ENCODE measurements at regions not wholly inside any gene's neighbourhood (a gene's known extent, or its start where the extent isn't known, plus 50 kb on each side); places are given as distances from the start of the nearest gene placed in this dataset.

DNA sequence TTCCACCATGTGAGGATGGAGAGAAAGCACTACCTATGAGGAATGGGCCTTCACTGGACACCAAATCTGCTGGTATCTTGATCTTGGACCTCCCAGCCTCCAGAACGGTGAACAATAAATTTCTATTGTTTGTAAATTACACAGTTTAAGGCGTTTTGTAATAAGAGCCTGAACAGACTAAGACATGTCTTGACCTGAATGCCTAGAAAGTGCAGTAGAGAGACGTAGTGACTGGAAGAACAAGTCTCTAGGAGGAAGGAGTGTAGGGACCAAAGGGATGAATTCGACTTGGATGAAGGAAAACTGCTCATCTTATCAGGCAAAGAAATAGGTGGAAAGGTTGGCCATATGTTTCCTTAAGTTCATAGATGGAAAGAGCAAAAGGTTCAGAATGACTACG lies 309.8 kb upstream of the RGMB start:
- no peak overlapping the region for H3K27ac ChIP-seq (ENCODE audit: low read depth, low read length)
- no peak overlapping the region for H3K4me3 Mint-ChIP-seq
- CTCF ChIA-PET (ENCODE audit: partially characterized antibody): no interaction called here
- intact Hi-C loops (cut with micrococcal nuclease): no loop called here
- H3K4me1 ChIP-seq (ENCODE audit: insufficient read depth, low read length): no peaks in the 10 kb centered on the region
- no peaks in the 10 kb centered on the region for H3K27me3 ChIP-seq (ENCODE audit: insufficient read depth, low read length)
- peaks cover 0 to 1% of the 10 kb centered on the region in 2 donors for H3K27me3 Mint-ChIP-seq
- POLR2A ChIA-PET (ENCODE audit: partially characterized antibody): no interaction called here
- H3K9me3 ChIP-seq (ENCODE audit: control insufficient read depth in 1 of 2, low read length in 2 of 2): no peaks in the 10 kb centered on the region
- H3K27ac Mint-ChIP-seq: no peak overlapping the region
- no peaks in the 10 kb centered on the region for H3K36me3 Mint-ChIP-seq
- DNase-seq: no peak
- H3K9me3 Mint-ChIP-seq: peaks cover 0 to 2% (median 0%) of the 10 kb centered on the region in 8 donors
- H3K4me3 ChIP-seq (ENCODE audit: low read length in 2 of 2): no peak overlapping the region
- no peaks in the 10 kb centered on the region for H3K36me3 ChIP-seq (ENCODE audit: insufficient read depth, low read length)
- no peaks in the 10 kb centered on the region for H3K4me1 Mint-ChIP-seq

DNA sequence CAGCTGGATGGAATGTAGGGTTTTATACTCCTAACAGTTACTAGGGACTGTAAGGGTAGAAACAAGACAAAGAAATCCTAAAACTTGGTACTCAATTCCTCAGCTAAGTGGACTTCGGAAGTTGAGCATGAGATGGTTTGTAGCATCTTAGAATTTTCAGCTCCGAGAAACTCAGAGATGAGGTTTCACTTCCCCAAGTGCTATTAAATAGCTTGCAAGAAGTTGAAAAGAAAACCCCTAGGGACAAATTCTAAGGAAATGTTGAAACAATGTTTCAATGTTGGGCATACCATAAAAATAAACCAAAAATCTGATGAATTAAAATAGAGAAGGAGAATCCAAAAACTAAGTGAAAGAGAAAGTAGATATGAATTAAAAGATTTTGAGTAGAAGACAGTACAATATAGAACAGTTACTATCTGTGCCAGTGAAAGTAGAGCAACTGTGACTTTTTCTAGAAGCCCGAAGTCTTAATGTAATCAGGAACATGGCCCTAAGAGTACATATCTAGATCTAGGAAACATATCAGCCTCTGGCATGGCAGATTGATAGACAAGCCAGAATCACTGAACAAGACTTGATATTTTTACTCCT lies 308.6 kb upstream of the RGMB start:
- Histone ChIP-seq H3K27me3 (ENCODE audit: insufficient read depth, low read length) (no peaks in the 10 kb centered on the region), H3K4me3 (ENCODE audit: low read length in 2 of 2) (no peak overlapping the region), H3K4me1 (ENCODE audit: insufficient read depth, low read length) (no peaks in the 10 kb centered on the region), H3K9me3 (ENCODE audit: control insufficient read depth in 1 of 2, low read length in 2 of 2) (no peaks in the 10 kb centered on the region), H3K27ac (ENCODE audit: low read depth, low read length) (no peak overlapping the region), H3K36me3 (ENCODE audit: insufficient read depth, low read length) (no peaks in the 10 kb centered on the region)
- no peaks in the 10 kb centered on the region for H3K36me3 Mint-ChIP-seq
- ChIA-PET POLR2A (ENCODE audit: partially characterized antibody) (no interaction called here), CTCF (ENCODE audit: partially characterized antibody) (no interaction called here)
- no peak for DNase-seq
- H3K9me3 Mint-ChIP-seq: peaks cover 0 to 2% (median 0%) of the 10 kb centered on the region in 8 donors
- H3K4me1 Mint-ChIP-seq: no peaks in the 10 kb centered on the region
- no peak overlapping the region for H3K27ac Mint-ChIP-seq
- H3K27me3 Mint-ChIP-seq: peaks cover 0 to 1% of the 10 kb centered on the region in 2 donors
- intact Hi-C loops (cut with micrococcal nuclease): no loop called here
- H3K4me3 Mint-ChIP-seq: no peak overlapping the region

DNA sequence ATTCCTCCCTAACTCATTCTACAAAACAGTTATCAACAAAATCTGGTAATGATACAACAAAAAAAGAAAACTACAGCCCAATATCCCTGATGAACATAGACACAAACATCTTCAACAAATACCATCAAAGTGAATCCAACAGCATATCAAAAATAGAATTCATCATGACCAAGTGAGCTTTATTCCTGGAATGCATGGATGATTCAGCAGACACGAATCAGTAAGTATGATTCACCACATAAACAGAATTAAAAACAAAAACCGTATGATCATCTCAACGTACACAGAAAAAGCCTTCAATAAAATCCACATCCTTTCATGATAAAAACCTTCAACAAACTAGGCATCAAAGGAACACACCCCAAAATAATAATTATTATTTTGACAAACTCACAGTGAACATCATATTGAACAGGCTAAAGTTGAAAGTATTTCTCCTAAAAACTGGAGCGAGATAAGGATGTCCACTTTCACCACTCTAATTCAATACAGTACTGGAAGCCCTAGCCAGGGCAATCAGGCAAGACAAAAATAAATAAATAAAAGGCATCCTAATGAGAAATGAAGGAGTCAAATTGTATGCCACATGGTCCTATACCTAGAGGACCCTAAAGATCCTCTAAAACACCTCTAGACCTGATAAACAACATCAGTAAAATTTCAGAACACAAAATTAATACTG lies 305.1 kb upstream of the RGMB start:
- CTCF ChIA-PET (ENCODE audit: partially characterized antibody): no interaction called here
- Mint-ChIP-seq H3K27ac (no peak overlapping the region), H3K27me3 (no peaks in the 10 kb centered on the region), H3K9me3 (no peaks in the 10 kb centered on the region), H3K4me3 (no peak overlapping the region), H3K4me1 (no peaks in the 10 kb centered on the region), H3K36me3 (no peaks in the 10 kb centered on the region)
- POLR2A ChIA-PET (ENCODE audit: partially characterized antibody): no interaction called here
- DNase-seq: no peak
- Histone ChIP-seq H3K27me3 (ENCODE audit: insufficient read depth, low read length) (no peaks in the 10 kb centered on the region), H3K4me1 (ENCODE audit: insufficient read depth, low read length) (no peaks in the 10 kb centered on the region), H3K4me3 (ENCODE audit: low read length in 2 of 2) (no peak overlapping the region), H3K9me3 (ENCODE audit: control insufficient read depth in 1 of 2, low read length in 2 of 2) (no peaks in the 10 kb centered on the region), H3K27ac (ENCODE audit: low read depth, low read length) (no peak overlapping the region), H3K36me3 (ENCODE audit: insufficient read depth, low read length) (no peaks in the 10 kb centered on the region)
- intact Hi-C loops (cut with micrococcal nuclease): no loop called here

DNA sequence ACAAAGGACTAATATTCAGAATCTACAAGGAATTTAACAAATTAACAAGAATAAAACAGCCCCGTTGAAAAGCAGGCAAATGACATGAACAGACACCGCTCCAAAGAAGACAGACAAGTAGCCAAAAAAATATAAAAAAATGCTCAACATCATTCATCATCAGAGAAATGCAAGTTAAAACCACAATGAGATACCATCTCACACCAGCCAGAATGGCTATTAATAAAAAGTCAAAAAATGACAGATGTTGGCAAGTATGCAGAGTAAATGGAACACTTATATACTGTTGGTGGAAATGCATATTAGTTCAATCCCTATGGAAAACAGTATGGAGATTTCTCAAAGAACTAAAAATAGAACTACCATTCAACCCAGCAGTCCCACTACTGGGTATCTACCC lies 302.7 kb upstream of the RGMB start:
- H3K36me3 ChIP-seq (ENCODE audit: insufficient read depth, low read length): no peaks in the 10 kb centered on the region
- POLR2A ChIA-PET (ENCODE audit: partially characterized antibody): no interaction called here
- no peak for DNase-seq
- Mint-ChIP-seq H3K4me1 (no peaks in the 10 kb centered on the region), H3K27me3 (peaks cover 0 to 1% of the 10 kb centered on the region in 2 donors), H3K9me3 (no peaks in the 10 kb centered on the region), H3K4me3 (no peak overlapping the region), H3K27ac (no peak overlapping the region), H3K36me3 (no peaks in the 10 kb centered on the region)
- H3K4me1 ChIP-seq (ENCODE audit: insufficient read depth, low read length): no peaks in the 10 kb centered on the region
- H3K4me3 ChIP-seq (ENCODE audit: low read length in 2 of 2): no peak overlapping the region
- no peaks in the 10 kb centered on the region for H3K9me3 ChIP-seq (ENCODE audit: control insufficient read depth in 1 of 2, low read length in 2 of 2)
- H3K27ac ChIP-seq (ENCODE audit: low read depth, low read length): no peak overlapping the region
- no peaks in the 10 kb centered on the region for H3K27me3 ChIP-seq (ENCODE audit: insufficient read depth, low read length)
- intact Hi-C loops (cut with micrococcal nuclease): no loop called here
- CTCF ChIA-PET (ENCODE audit: partially characterized antibody): no interaction called here

DNA sequence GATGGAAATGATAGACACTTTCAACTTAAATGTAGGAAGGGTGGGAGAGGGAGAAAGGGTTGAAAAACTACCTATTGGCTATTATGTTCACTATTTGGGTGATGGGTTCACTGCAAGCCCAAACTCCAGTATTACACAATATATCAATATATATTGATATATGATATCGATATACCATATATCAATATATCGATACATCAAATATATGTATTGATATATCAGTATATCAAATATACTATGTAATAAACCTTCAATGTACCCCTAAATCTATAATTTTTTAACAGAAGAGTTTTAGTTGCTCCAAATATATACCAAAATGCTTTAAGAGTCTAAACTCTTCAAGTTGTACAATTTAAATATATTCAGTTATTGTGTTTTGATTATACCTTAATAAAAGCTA lies 302.0 kb upstream of the RGMB start:
- H3K4me1 ChIP-seq (ENCODE audit: insufficient read depth, low read length): no peaks in the 10 kb centered on the region
- ChIA-PET CTCF (ENCODE audit: partially characterized antibody) (no interaction called here), POLR2A (ENCODE audit: partially characterized antibody) (no interaction called here)
- H3K36me3 ChIP-seq (ENCODE audit: insufficient read depth, low read length): no peaks in the 10 kb centered on the region
- intact Hi-C loops (cut with micrococcal nuclease): no loop called here
- no peak overlapping the region for H3K27ac Mint-ChIP-seq
- no peaks in the 10 kb centered on the region for H3K9me3 Mint-ChIP-seq
- no peaks in the 10 kb centered on the region for H3K4me1 Mint-ChIP-seq
- no peaks in the 10 kb centered on the region for H3K36me3 Mint-ChIP-seq
- no peak overlapping the region for H3K4me3 ChIP-seq (ENCODE audit: low read length in 2 of 2)
- no peaks in the 10 kb centered on the region for H3K27me3 ChIP-seq (ENCODE audit: insufficient read depth, low read length)
- peaks cover 0 to 1% of the 10 kb centered on the region in 2 donors for H3K27me3 Mint-ChIP-seq
- no peak overlapping the region for H3K27ac ChIP-seq (ENCODE audit: low read depth, low read length)
- H3K4me3 Mint-ChIP-seq: no peak overlapping the region
- no peaks in the 10 kb centered on the region for H3K9me3 ChIP-seq (ENCODE audit: control insufficient read depth in 1 of 2, low read length in 2 of 2)
- DNase-seq: no peak

DNA sequence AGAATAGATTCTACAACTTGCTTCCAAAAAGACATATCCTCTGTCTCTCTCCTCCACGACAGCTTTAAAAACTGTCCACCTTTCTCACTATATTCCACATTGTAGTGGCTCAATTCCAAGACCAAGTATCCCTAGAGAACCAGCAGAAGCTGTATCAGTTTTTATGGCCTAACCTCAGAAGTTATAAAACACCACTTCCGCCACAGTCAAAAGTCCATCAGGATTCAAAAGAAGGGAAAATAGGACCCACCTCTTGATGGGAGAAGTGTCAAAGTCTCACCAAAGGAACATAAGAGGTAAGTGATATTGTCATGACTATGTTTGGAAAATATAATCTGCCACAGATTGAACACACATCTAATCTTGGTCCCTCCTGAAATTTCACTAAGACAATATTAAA lies 299.2 kb upstream of the RGMB start:
- Histone ChIP-seq H3K36me3 (ENCODE audit: insufficient read depth, low read length) (no peaks in the 10 kb centered on the region), H3K27ac (ENCODE audit: low read depth, low read length) (no peak overlapping the region), H3K4me1 (ENCODE audit: insufficient read depth, low read length) (no peaks in the 10 kb centered on the region), H3K4me3 (ENCODE audit: low read length in 2 of 2) (no peak overlapping the region), H3K27me3 (ENCODE audit: insufficient read depth, low read length) (no peaks in the 10 kb centered on the region), H3K9me3 (ENCODE audit: control insufficient read depth in 1 of 2, low read length in 2 of 2) (no peaks in the 10 kb centered on the region)
- Mint-ChIP-seq H3K27ac (no peak overlapping the region), H3K36me3 (no peaks in the 10 kb centered on the region), H3K4me1 (peaks cover 0 to 2% (median under 1%) of the 10 kb centered on the region in 4 donors), H3K27me3 (peaks cover 0 to 1% of the 10 kb centered on the region in 2 donors), H3K4me3 (no peak overlapping the region), H3K9me3 (no peaks in the 10 kb centered on the region)
- DNase-seq: no peak
- CTCF ChIA-PET (ENCODE audit: partially characterized antibody): no interaction called here
- POLR2A ChIA-PET (ENCODE audit: partially characterized antibody): no interaction called here
- intact Hi-C loops (cut with micrococcal nuclease): no loop called here

DNA sequence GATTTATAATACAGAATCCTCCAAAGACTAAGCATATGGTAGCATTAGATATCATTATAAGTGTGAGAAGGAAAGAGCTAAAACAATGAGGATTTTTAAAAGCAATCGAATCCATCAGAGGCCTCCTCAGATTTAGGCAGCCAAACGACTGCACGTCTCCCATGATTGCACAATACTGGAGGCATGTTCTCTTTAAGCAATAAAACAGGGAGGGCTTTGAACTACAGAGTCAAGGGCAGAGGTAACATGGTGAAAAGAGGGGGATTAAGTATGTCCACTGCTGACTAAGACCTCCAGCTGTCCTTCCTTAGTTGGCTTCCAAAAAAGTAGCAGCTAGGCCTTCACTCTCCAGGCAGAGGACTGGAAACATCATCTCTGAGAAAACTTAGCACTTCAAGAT lies 298.7 kb upstream of the RGMB start:
- H3K4me1 Mint-ChIP-seq: peaks cover 0 to 2% (median under 1%) of the 10 kb centered on the region in 4 donors
- H3K27me3 Mint-ChIP-seq: peaks cover 0 to 2% of the 10 kb centered on the region in 2 donors
- DNase-seq: no peak
- Histone ChIP-seq H3K4me1 (ENCODE audit: insufficient read depth, low read length) (no peaks in the 10 kb centered on the region), H3K36me3 (ENCODE audit: insufficient read depth, low read length) (no peaks in the 10 kb centered on the region), H3K27ac (ENCODE audit: low read depth, low read length) (no peak overlapping the region), H3K9me3 (ENCODE audit: control insufficient read depth in 1 of 2, low read length in 2 of 2) (no peaks in the 10 kb centered on the region), H3K27me3 (ENCODE audit: insufficient read depth, low read length) (no peaks in the 10 kb centered on the region), H3K4me3 (ENCODE audit: low read length in 2 of 2) (no peak overlapping the region)
- no peaks in the 10 kb centered on the region for H3K9me3 Mint-ChIP-seq
- CTCF ChIA-PET (ENCODE audit: partially characterized antibody): no interaction called here
- no peaks in the 10 kb centered on the region for H3K36me3 Mint-ChIP-seq
- no peak overlapping the region for H3K4me3 Mint-ChIP-seq
- H3K27ac Mint-ChIP-seq: no peak overlapping the region
- intact Hi-C loops (cut with micrococcal nuclease): no loop called here
- POLR2A ChIA-PET (ENCODE audit: partially characterized antibody): no interaction called here
